MM.1S (cell line): ENCODE measurements at regions not wholly inside any gene's neighbourhood (a gene's known extent, or its start where the extent isn't known, plus 50 kb on each side); places are given as distances from the start of the nearest gene placed in this dataset.
"Not testable (repeated sequence)": the region's sequence is repeated elsewhere in the genome, so short reads cannot be mapped to it uniquely, and the experiment has no call there.

ENCODE experiments used
- DNase-seq: peaks from one replicate; pipeline ENCODE4 v3.0.0-alpha.2; 2015
- H2AFZ ChIP-seq: fragments of 300-600 bp; sonication (generic); 2 replicates; pipeline ENCODE4 v1.6.0; 2016; ENCODE audit warnings: antibody characterized with exemption, low read length
- H3F3A ChIP-seq: fragments of 300-600 bp; sonication (generic); 2 replicates; pipeline ENCODE4 v1.6.1; 2016; ENCODE audit warnings: mild to moderate bottlenecking, antibody characterized with exemption, low read length, moderate library complexity, mixed read lengths; ENCODE audit not compliant: insufficient read depth
- H3K27ac ChIP-seq: fragments of 300-600 bp; sonication (generic); 2 replicates; pipeline ENCODE4 v1.5.1; 2016; ENCODE audit warnings: mild to moderate bottlenecking, low read length
- H3K27me3 ChIP-seq: fragments of 300-600 bp; sonication (generic); replicated peaks from 2 replicates; pipeline ENCODE4 v1.6.0; 2016; ENCODE audit warnings: low read length; ENCODE audit not compliant: insufficient read depth
- H3K36me3 ChIP-seq: fragments of 300-600 bp; sonication (generic); replicated peaks from 2 replicates; pipeline ENCODE4 v1.6.1; 2016; ENCODE audit warnings: mild to moderate bottlenecking, low read length, mixed read lengths; ENCODE audit not compliant: insufficient read depth
- H3K4me1 ChIP-seq: fragments of 300-600 bp; sonication (generic); 2 replicates; pipeline ENCODE4 v1.6.1; 2016; ENCODE audit warnings: low read length, mixed read lengths
- H3K4me2 ChIP-seq: fragments of 300-600 bp; sonication (generic); 2 replicates; pipeline ENCODE4 v1.6.0; 2016; ENCODE audit warnings: low read depth, low read length
- H3K4me3 ChIP-seq: fragments of 300-600 bp; sonication (generic); 2 replicates; pipeline ENCODE4 v1.5.1; 2016; ENCODE audit warnings: low read length, mixed read lengths
- H3K79me2 ChIP-seq: fragments of 300-600 bp; sonication (generic); 2 replicates; pipeline ENCODE4 v1.6.1; 2016; ENCODE audit warnings: mixed run types, low read length, mixed read lengths
- H3K9ac ChIP-seq: fragments of 300-600 bp; sonication (generic); 2 replicates; pipeline ENCODE4 v1.6.1; 2016; ENCODE audit warnings: low read length, mixed read lengths
- H3K9me2 ChIP-seq: fragments of 300-600 bp; sonication (generic); replicated peaks from 2 replicates; pipeline ENCODE4 v1.6.1; 2016; ENCODE audit warnings: mild to moderate bottlenecking, low read length, mixed read lengths; ENCODE audit not compliant: insufficient read depth
- H3K9me3 ChIP-seq: fragments of 300-600 bp; sonication (generic); replicated peaks from 2 replicates; pipeline ENCODE4 v1.6.1; 2016; ENCODE audit warnings: mild to moderate bottlenecking, low read length, mixed read lengths; ENCODE audit not compliant: insufficient read depth
- H4K20me1 ChIP-seq: fragments of 300-600 bp; sonication (generic); 2 replicates; pipeline ENCODE4 v1.6.1; 2016; ENCODE audit warnings: mild to moderate bottlenecking, low read length, moderate library complexity, mixed read lengths; ENCODE audit not compliant: insufficient read depth
- EZH2 ChIP-seq: fragments of 300-600 bp; sonication (generic); optimal IDR thresholded peaks from 2 replicates; pipeline ENCODE3; 2017; ENCODE audit warnings: low read depth, mild to moderate bottlenecking, antibody characterized with exemption, low read length, mixed read lengths
- EZH2phosphoT487 ChIP-seq: fragments of 300-600 bp; sonication (generic); IDR thresholded peaks from 2 replicates; pipeline ENCODE4 v1.6.1; 2018; ENCODE audit warnings: antibody characterized with exemption, low read length
- TF ChIP-seq, protein P1 (sequence below): fragments of 300-600 bp; sonication (generic); IDR thresholded peaks from 2 replicates; pipeline ENCODE4 v1.5.1; 2016; ENCODE audit warnings: antibody characterized with exemption, low read length, mixed read lengths

DNA sequence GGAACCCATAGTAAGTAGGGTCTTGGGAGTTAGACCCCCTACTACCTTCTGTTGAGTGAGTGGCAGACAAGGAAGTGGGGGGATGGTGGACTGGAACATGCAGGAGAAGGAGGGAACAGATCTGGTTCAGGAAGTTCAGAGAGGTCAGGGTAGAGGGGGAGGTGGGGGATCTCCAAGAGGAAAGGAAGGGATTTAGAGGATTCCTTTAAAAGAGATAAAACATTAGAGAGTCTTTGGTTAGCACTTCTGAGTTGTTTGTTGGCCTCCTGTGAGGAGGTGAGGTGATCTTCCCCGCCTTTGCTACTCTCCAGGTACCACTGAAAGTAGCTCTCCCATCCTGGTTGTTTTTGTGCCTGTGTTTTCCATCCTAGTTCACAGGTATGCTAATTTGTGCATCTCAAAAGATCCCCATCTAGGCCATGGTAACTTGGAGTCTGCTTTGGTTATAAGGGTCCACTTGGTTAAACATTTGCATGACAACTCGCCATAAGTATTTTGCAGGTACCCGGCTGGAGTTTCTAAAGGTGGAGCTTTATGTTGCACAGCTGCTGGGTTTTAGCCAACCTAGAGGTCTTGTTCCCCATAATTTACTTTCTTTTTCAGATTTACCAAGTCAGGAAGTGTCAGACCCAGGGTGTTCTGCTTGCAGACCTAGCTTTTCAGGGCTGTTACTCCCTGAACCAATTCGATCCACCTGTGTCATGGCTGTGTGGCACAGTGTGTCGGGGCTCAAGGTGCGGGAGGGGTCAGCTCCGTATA lies 79.3 kb upstream of the SORL1 start:
- H3K9ac ChIP-seq: no peak overlapping the region
- DNase-seq: peak; percentile 62
- no peaks in the 10 kb centered on the region for H3K4me1 ChIP-seq

DNA sequence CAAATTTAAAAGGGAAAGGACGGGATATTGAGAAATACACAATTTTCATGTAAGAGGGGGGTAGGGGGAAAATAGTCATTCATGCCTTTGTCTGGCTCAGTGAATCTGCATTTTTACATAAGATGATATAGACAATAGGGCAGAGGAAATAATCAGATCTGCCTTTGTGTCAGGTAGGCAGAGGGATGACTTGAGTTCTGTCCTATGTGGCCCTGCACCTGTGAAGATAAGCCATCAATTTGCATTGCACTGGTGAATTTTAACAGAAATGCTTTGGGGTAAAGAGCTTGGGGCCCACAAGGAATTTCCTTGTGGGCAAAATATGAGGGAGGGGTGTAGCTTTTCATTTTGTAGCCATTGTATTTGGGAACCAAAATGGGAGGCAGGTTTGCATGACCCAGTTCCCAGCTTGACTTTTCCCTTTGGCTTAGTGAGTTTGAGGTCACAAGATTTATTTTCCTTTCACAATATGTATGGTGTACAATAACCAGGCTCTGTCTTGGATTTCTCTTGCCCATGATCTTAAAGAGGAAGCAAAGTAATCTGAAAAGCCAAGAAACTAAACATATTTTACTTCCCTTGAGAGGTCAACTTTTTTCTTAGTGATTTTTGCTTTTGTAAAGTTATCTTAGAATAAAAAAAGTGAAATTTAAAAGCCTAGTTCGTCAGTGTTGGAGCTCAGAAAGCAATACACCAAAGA lies 77.7 kb upstream of the SORL1 start:
- Histone ChIP-seq H3K9ac (no peak overlapping the region), H3K4me1 (no peaks in the 10 kb centered on the region), H3K27me3 (no peaks in the 10 kb centered on the region), H3K4me3 (no peak overlapping the region), H4K20me1 (no peaks in the 10 kb centered on the region), H2AFZ (no peak overlapping the region), H3K9me2 (no peaks in the 10 kb centered on the region), H3K36me3 (no peaks in the 10 kb centered on the region), H3K27ac (no peak overlapping the region), H3F3A (no peaks in the 10 kb centered on the region), H3K9me3 (no peaks in the 10 kb centered on the region), H3K79me2 (no peaks in the 10 kb centered on the region), H3K4me2 (no peak overlapping the region)
- DNase-seq: no peak
- TF ChIP-seq EZH2phosphoT487 (no peak), EZH2 (no peak)
- TF ChIP-seq, protein P1, sequence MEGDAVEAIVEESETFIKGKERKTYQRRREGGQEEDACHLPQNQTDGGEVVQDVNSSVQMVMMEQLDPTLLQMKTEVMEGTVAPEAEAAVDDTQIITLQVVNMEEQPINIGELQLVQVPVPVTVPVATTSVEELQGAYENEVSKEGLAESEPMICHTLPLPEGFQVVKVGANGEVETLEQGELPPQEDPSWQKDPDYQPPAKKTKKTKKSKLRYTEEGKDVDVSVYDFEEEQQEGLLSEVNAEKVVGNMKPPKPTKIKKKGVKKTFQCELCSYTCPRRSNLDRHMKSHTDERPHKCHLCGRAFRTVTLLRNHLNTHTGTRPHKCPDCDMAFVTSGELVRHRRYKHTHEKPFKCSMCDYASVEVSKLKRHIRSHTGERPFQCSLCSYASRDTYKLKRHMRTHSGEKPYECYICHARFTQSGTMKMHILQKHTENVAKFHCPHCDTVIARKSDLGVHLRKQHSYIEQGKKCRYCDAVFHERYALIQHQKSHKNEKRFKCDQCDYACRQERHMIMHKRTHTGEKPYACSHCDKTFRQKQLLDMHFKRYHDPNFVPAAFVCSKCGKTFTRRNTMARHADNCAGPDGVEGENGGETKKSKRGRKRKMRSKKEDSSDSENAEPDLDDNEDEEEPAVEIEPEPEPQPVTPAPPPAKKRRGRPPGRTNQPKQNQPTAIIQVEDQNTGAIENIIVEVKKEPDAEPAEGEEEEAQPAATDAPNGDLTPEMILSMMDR: no peak

More for the DNA sequence above, 79.3 kb upstream of the SORL1 start:
- H3K4me3 ChIP-seq: no peak overlapping the region
- H3K27me3 ChIP-seq: no peaks in the 10 kb centered on the region
- H3F3A ChIP-seq: no peaks in the 10 kb centered on the region
- no peaks in the 10 kb centered on the region for H3K36me3 ChIP-seq
- no peaks in the 10 kb centered on the region for H3K9me2 ChIP-seq
- H3K4me2 ChIP-seq: peak overlapping the region; percentile 3; the same call in 1 of the 2 replicates
- no peaks in the 10 kb centered on the region for H4K20me1 ChIP-seq
- H3K27ac ChIP-seq: no peak overlapping the region
- TF ChIP-seq, protein P1: no peak
- no peak for TF ChIP-seq EZH2
- no peak for TF ChIP-seq EZH2phosphoT487
- H3K9me3 ChIP-seq: no peaks in the 10 kb centered on the region
- H3K79me2 ChIP-seq: no peaks in the 10 kb centered on the region
- no peak overlapping the region for H2AFZ ChIP-seq

DNA sequence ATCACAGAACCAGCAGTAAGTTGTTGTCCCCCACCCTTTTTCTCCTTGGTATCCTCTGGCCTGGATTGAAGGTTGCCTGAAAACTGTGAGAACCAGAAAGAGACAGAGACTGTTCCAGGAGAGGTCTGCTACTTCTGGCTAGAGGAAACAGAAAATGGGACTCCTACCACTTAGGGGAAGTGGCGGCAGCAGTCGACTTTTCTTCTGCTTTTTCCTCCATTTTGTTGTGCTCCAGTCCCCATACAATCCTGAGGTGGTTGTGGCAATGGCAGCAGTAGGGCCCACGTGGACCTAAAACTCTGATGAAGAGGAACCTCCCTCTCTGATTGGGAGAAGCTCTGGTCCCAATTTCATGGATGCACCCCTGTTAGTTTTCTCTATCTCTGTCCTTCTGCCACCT lies 76.0 kb upstream of the SORL1 start:
- H2AFZ ChIP-seq: no peak overlapping the region
- no peaks in the 10 kb centered on the region for H3K9me2 ChIP-seq
- H3F3A ChIP-seq: no peaks in the 10 kb centered on the region
- H3K36me3 ChIP-seq: no peaks in the 10 kb centered on the region
- H3K27me3 ChIP-seq: no peaks in the 10 kb centered on the region
- TF ChIP-seq, protein P1: no peak
- TF ChIP-seq EZH2phosphoT487 (no peak), EZH2 (no peak)
- no peak overlapping the region for H3K4me3 ChIP-seq
- no peak overlapping the region for H3K4me2 ChIP-seq
- H3K9me3 ChIP-seq: no peaks in the 10 kb centered on the region
- no peak overlapping the region for H3K27ac ChIP-seq
- no peak for DNase-seq
- no peaks in the 10 kb centered on the region for H4K20me1 ChIP-seq
- H3K9ac ChIP-seq: no peak overlapping the region
- H3K79me2 ChIP-seq: no peaks in the 10 kb centered on the region
- no peaks in the 10 kb centered on the region for H3K4me1 ChIP-seq

DNA sequence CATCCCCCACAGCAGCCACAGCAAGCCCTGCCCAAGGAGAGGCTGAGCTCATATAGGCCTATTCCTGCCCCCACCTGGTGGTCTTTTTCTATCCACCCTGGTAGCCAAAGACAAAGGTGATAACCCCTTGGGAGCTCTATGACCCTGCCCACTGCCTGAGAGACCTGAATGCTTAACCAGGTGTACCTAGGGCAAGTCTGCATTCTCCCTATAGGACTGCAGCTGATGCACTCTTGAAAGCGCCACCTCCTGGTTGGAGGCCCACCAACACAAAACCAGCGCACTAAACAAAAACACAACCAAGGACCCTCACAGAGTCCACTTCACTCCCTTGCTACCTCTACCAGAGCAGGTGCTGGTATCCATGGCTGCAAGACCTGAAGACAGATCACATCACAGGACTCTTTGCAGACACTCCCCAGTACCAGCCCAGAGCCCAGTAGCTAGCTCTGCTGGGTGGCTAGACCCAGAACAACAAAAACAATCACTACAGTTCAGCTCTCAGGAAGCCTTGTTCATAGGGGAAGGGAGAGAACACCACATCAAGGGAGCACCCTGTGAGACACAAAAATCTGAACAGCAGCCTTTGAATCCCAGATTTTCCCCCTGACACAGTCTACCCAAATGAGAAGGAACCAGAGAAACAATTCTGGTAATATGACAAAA lies 72.8 kb upstream of the SORL1 start:
- H3K4me1 ChIP-seq, H3K9me3 ChIP-seq, H2AFZ ChIP-seq, H3F3A ChIP-seq, DNase-seq, H3K4me2 ChIP-seq, H3K9ac ChIP-seq, H3K36me3 ChIP-seq, H3K27me3 ChIP-seq, H3K79me2 ChIP-seq, H3K9me2 ChIP-seq, H3K4me3 ChIP-seq, H3K27ac ChIP-seq, H4K20me1 ChIP-seq: not testable (repeated sequence)
